ENCODE measurements at regions not wholly inside any gene's neighbourhood (a gene's known extent, or its start where the extent isn't known, plus 50 kb on each side); places are given as distances from the start of the nearest gene placed in this dataset.
"Not testable (repeated sequence)": the region's sequence is repeated elsewhere in the genome, so short reads cannot be mapped to it uniquely, and the experiment has no call there.

DNA sequence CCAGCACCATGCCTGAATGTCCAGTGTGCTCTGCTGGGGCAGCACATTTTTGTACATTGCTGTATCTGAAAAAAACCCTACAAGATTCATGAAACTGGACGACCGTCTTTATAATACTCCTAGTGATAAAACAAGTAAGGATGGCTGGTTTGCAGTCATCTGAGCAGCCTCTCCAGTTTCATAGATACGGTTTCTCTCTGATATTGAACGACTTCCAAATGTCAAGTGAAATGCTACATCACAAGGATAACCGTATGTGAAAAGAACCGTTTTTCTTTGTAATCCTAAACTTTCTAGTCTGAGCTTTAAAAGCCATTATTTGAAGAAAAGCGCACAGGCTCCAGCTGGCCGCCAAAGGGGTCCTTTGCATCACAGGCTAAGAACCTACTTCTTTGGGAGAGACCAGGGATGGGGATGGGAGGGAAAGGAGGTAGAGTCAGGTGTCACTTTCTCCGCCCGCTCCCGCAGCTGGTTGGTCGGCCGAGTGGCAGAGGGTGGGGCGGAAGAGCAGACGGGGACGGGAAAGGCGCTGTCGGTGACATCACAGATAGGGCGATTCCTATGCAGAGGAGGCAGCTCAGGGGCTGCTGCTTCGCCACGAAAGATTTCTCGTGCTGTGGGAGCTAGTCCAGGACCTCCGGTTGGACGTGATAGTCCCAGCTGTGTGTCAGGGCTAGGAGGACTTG is 180.4 kb upstream of the NOTCH2NLA start:
- peak; percentile 80 for DNase-seq

DNA sequence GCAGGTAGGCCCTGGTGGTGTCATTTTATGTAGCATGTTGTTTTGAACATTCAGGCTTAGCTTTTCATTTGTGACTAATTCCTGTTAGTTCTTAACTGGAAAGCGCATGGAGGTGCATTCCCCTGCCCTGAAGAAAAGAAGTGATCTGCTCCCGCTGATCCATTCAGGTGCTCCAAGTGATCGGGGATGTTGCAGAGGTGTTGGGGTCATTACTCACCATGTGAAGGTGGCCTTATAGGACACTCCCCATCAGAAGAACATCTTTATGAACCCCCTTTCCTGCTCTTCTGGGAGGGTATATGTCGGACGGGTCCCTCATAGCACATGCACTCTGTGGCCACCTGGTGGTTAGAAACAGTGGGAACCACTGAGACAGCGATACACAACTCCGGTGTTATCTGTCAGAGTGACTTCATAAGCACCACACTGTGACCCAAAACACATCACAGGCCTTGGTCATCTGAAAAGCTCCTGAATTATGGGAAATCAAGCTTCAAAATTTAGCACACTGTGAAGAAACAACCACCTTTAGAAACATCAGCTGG is 172.5 kb upstream of the NOTCH2NLA start:
- DNase-seq = peak; percentile 16

DNA sequence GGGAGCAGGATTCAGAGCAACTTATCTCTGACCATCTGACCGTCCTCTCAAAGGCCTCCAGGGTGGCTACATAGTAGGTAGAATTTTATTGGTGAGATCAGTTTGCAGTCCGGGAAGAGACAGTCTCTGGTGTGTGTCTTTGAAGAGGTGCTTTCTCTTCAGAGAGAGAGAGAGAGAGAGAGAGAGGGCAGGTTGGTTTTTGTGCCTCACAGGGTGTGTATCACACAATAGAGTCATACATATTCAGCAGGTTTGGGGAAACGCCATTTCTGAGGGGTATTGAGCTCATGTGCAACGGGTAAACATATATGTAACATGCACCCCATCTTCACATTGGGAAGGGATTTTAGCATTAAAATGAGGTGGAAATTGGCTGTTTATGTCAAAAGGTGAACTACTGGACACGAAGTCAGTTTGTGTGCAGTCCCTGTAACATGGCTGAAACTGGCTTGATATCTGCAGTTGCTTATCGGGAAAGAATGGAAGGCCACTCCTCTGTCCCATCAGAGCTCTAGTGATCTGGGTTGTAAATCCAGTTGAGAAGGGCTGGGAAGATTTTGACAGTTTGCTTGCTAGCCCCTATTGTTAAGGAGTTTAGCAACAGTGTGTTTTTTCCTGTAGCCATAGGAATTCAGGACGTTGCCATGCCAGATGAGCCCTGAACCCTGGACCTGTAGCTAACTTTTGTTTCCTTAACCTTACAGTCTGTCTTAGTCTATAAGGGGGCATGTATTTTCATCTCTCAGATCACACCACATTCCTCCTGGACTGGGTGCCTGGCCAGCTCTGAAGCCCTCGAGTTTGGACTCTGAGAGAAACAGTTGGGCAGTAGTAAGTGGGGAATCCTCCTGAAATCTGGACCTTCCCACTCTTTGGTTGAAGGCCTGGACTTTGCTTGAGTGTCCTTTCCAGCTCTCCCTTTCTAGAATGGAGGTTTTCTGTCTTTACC is 171.6 kb upstream of the NOTCH2NLA start:
- DNase-seq = not testable (repeated sequence)

DNA sequence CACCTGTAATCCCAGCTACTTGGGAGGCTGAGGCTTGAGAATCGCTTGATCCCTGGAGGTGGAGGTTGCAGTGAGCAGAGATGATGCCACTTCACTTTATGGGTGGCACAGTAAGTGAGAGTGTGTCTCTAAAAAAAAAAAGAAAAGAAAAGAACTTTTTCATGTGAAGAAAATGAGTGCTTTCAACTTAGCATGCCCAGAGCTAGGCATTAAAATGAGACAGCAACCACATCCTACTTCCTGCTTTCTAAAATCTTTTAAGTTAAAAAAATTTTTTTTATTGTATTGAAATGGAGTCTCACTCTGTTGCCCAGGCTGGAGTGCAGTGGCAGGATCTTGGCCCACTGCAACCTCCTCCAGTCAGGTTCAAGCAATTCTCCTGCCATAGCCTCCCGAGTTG is 170.4 kb upstream of the NOTCH2NLA start:
- not testable (repeated sequence) for DNase-seq

DNA sequence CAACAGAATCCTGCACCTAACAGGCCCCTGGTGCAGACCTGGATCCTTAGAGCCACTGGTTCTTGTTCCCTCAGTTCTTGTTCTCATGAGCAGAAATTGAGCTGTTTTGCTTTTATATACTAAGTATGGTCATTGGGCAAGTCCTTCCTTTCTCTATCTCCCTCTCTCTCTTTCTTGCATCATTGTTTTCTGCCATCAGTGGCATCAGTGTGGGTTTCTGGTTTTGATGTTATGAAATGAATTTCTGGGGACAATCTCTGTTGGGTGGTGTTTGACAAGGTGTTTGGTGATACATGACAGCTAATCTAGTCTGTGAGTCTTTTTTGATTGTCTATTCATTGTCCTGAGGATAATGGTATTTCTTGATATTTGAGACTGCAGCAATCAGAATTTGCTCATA is 168.0 kb upstream of the NOTCH2NLA start:
- not testable (repeated sequence) for DNase-seq

DNA sequence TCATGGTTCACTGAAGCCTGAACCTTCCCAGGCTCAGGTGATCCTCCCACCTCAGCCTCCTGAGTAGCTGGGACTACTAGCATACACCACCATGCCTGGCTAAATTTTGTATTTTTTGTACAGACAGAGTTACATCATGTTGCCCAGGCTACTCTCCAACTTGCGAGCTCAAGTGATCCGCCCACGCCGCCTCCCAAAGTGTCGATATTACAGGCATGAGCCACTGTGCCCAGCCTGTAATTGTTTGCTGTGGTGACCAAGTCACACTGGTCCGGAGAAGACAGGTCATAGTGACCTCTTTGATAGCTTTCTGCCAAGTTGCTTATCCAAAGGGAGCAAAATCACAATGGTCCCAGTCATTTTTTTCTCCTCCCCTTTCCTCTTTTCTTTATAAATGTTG is 167.4 kb upstream of the NOTCH2NLA start:
- not testable (repeated sequence) for DNase-seq

DNA sequence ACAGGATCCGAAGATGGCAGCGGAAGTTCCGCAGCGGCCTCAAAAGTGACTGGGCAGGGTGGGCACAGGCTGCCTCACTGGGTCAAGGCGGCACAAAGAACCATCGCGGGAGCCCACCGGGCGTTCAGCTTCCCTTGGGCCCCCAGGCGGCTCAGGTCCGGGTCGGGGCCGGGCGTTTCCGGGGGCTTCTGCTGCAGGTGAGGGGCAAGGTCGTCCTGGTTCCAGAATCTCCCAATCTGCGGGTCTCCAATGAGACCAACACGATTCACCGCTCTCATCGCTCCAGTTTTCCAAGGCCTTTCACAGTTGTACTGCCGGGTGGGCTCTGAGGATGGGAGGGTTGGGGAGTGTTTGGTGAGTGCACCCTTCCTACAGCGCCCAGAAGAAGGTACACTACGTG is 165.0 kb upstream of the NOTCH2NLA start:
- peak; percentile 2 for DNase-seq

DNA sequence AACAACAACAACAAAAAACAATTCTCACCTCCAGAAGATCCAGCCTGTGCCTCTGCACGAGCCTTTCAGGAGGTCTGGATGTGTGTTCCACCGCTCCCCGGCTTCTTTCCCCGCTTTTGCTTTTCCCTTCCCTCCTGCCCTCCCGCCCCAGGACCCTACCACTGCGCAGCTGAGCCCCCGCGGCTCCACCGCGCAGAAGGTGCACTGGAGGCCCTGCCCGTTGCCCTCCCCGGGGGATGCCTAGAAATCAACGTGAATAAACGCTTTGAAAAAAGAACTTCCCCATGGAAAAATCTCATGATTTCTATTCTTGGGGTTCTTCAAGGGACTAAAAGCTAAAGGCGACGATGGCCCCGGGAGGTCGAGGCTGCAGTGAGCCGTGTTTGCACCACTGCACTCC is 164.3 kb upstream of the NOTCH2NLA start:
- DNase-seq = not testable (repeated sequence)

DNA sequence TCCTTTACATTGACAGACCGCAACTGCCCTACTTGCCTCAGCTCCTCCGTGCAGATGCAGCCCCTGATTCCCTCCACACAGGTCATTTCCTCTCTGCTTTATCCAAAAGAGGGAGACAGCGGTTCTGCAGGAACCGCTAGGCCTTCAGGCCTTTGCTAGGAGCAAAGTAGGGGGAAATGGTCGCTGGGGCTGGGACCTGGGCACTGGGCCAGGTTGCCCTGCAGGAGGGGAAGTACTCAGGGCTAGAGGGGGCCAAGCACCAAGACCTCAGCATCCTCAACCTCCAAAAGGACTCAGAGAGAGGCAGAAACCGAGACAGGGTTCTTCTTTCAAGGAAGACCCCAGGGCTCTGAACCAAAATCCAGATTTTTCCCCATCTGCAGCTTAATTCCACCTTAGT is 160.4 kb upstream of the NOTCH2NLA start:
- not testable (repeated sequence) for DNase-seq

DNA sequence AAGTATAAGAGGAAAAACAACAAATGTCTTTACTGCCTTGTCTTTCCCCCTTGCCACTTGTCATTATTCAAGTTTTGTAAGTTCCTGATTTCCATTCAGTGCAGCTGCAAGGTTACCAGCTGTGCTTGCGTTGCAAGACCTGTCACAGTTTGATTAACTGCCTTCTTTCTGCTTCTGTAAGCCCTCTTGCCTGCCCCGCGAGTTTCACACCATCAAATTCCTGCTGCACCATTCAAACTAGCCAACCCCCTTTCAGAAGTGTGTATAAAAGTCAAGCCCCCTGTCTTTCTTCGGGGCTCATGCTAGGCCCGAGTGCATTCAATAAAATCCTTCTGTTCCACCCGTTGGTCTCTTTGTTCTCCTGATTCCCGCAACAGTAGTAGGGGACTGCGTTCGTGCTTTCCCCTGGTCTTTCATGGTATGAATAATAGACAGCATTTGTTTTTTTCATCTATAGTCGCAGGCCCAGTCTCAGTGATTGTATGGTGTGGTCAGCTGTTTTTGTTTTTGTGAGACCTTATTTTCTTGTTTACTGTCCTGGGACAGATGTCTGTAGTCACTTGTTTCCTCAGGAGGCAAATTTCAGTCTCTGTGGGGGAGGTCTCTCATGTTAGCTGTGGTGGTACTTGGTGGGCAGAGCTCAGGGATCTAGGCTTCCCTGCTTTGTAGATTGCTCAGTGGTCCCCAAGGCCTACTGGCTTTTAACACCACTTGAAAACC is 159.1 kb upstream of the NOTCH2NLA start:
- peak; percentile 61 for DNase-seq

DNA sequence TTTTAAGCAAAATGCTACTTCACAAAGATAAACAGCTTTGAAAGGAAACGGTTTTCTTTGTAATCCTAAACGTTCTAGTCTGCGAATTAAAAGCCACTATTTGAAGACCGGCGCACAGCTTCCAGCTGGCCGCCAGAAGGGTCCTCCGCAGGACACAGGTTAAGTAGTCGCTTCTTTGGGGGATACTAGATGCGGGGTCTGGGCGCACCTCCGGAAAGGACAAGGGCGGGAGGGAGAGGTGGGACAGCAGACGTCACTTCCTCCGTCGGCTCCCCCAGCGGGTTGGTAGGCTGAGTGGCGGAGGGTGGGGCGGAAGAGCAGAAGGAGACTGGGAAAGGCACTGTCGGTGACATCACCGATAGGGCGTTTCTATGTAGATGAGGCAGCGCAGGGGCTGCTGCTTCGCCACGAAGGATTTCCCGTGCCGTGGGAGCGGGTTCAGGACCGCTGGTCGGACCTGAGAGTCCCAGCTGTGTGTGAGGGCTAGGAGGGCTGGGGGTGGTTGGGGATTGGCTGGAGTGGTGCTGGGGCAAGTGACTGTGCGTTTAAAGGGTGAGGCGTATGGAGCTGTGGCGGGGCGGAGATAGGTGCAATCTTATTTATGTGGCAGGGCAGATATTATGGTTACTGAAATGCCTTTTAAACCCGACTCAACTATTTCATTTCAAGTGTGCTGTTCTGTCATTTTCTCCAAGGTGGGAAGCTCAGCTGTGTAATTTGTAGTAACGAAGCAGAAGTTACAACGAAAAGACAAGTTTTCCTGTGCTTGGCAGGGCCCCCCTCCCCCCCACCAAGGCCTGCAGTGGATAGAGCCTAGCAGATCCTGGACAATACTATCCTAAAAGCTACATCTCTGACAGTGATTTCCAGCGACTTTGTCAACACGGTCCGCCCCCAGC is 158.3 kb upstream of the NOTCH2NLA start:
- peak; percentile 93 for DNase-seq

DNA sequence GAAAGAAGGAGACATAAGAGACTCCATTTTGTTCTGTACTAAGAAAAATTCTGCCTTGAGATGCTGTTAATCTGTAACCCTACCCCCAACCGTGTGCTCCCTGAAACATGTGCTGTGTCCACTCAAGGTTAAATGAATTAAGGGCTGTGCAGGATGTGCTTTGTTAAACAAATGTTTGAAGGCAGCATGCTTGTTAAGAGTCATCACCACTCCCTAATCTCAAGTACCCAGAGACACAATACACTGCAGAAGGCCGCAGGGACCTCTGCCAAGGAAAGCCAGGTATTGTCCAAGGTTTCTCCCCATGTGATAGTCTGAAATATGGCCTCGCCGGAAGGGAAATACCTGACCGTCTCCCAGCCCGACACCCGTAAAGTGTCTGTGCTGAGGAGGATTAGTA is 152.4 kb upstream of the NOTCH2NLA start:
- DNase-seq = not testable (repeated sequence)

DNA sequence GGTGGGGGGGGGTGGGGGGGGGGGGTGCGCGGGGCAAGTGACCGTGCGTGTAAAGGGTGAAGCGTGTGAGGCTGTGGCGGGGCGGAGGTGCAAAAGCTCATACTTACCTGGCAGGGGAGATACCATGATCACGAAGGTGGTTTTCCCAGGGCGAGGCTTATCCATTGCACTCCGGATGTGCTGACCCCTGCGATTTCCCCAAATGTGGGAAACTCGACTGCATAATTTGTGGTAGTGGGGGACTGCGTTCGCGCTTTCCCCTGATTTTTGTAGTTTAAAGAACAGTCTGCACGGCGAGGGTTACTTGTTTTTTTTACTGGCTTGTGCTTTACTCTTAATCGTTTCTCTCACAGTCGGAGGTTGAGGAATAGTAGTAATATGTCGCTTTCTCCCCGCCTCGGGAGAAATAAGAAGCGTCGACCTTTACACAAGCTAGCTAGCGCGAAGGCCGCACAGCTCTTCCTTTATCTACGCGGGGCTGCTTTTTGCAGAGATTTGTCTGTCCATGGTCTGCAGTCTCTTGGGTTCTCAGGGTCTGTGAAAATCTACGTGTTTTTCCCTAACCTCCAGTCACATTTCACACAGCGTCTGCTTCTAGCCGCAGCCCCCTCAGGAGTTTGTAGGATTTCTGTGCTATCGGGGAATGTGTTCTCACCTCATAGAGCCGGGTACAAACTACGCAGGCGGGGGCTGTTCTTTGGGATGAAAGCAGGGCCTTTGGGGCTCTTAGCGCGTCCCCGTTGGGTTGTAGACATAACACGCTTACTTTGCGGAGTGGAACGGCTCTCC is 148.1 kb upstream of the NOTCH2NLA start:
- peak; percentile 96 for DNase-seq

DNA sequence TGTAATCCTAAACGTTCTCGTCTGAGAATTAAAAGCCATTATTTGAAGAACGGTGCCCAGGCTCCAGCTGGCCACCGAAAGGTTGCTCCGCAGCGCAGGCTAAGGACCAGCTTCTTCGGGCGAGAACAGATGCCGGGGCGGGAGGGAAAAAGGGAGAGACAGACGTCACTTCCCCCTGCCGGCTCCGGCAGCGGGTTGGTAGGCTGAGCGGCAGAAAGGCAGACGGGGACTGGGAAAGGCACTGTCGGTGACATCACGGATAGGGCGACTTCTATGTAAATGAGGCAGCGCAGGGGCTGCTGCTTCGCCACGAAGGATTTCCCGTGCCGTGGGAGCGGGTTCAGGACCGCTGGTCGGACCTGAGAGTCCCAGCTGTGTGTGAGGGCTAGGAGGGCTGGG is 147.5 kb upstream of the NOTCH2NLA start:
- peak; percentile 91 for DNase-seq

DNA sequence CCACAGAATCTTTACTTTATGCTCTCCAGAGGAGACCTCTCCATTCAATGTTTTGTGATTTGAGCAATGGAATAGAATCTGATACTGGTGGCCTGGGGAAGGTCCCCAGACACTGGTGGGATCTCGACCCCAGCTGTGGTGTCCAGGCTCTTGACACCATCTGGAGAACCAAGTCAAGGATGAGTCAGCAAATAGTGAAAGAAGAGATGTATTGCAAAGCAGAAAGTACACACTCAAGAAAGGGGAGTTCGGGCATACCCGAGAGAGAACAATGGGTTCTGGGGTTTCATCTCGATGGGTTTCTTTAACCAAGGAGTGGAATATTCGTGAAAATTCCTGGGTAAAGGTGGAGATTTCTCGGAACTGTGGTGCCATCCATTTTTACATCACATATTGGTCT is 146.3 kb upstream of the NOTCH2NLA start:
- DNase-seq = not testable (repeated sequence)

DNA sequence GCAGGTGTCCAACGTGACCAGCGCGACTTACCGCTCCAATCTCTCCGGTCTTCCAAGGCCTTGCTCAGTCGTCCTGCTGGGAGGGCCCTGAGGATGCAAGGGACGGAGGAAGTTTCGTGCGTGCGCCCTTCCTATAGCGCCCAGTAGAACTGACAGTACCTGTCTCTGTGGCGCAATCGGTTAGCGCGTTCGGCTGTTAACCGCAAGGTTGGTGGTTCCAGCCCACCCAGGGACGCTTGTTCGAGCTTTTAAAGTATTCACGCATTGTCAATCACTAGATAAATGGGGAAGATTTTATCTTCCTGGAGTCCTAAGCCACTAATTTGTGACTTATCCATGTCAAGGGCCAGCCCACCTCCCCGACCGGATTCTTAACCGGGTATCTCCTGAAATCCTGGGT is 141.1 kb upstream of the NOTCH2NLA start:
- DNase-seq = peak; percentile 72

DNA sequence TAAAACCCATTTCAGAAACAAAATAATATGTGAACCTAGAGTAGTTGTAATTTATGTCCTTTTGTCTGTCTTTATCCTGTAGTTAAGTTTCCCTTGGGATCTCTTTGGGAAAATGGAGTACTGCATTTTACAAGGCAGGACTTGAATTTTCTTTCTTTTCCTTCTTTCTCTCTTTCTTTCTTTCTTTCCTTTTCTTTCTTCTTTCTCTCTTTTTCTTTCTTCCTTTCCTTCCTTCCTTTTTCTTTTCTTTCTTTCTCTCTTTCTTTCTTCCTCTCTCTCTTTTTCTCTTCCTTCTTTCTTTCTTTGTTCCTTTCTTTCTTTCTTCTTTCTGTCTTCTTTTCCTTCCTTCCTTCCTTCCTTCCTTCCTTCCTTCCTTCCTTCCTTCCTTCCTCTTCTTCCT is 126.6 kb upstream of the NOTCH2NLA start:
- DNase-seq = not testable (repeated sequence)

DNA sequence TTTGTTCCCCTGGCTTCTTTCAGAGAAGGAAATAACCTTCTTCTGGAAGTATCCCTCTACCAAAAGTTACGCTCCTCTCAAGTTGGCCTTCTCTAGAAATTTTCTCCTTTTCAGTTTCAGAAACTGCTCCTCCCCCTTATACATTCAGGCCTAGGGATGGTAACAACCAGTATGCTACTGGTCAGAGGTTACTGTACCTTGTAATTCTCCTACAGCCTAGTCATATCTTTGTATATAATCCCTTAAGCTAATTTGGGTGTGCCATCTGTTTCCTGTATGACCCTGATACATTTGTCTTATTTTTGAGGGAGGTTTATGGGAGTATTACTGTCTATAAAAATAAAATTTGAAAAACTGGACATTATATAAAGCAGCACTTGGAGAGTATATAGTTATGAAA is 98.0 kb upstream of the NOTCH2NLA start:
- DNase-seq = not testable (repeated sequence)

DNA sequence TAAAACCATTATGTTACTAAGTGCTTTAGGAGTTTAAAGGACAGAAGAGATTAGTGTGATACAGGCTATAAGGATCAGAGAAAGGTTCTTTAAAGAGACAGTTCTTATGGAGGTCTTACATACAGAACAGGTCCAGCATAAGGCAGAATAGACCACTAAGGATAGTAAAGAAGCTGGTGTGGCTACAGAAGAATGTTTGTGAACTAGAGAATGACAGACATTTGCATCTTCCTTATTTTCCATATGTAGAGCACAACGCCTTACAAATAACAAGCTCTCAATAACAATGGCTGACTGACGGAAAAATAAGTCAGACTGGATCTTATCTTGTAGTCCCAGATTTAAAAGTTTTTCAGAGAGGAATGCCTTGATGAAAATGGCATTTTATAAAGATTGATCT is 95.6 kb upstream of the NOTCH2NLA start:
- not testable (repeated sequence) for DNase-seq

DNA sequence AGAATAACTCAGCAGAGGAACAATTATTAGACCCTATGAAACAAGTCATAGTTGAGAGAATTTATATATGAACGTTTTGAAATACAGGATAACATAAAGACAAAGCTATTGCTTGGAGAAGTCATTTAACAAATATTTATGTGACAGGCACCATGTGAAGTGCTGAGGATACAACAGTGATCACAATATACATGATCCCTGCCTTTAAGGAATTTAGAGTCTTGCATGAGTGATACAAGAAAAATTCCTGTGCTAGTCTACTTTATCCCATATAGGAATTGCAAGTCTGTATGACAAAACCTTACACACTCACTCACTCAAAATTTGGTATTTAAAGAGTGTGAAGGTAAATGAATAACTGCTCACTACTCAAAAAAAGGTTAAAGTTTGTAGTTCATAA is 94.5 kb upstream of the NOTCH2NLA start:
- DNase-seq = not testable (repeated sequence)

DNA sequence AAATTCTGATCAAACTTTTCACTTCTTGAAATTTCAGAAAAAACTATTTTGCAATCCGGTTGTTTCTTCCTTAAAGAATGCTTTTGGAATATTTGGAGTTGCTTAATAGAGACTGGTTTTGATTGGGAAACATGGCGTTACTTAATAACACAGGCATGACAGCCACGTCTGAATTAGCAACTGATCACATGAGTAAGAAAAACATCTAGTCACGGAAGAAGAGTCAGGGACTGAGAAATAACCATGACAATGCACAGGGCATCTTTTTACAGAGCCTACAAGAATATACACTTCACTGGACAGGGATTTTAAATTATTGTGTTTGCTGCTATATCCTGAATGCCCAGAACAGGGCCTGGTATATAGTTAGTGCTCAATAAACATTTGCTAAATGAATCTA is 94.1 kb upstream of the NOTCH2NLA start:
- DNase-seq = not testable (repeated sequence)

Measured in eye (tissue), 1 donor.